ENCODE measurements at regions not wholly inside any gene's neighbourhood (a gene's known extent, or its start where the extent isn't known, plus 50 kb on each side); places are given as distances from the start of the nearest gene placed in this dataset.

DNA sequence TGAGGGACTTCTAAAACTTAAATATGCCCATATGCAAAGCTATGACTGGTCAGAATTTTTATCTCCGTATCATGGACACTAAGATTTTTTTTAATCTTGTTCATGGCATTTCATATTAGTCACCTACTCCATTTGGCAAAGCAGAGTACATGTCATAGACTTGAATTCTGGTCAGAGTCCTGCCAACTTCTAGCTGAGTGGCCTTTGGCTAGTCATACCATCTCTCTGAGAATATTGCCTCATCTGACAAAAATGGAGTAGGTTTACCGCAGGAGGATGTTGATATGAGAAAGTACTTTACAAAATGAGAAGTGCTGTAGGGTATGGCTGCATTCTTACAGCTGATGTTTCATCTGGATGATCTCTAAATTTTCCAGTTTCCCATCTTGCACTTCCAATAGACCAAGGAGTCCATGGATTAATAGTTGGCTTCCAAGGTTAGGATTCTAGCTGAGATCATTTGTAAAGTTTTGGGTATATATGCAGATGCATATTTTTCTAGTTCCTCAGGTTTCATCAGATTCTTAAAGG is 150.8 kb upstream of the NR3C1 start (continued):
- TF ChIP-seq CHD7 (IDR thresholded peaks at IDR 0.05; ENCODE audit: insufficient replicate concordance, low read length) (no peak), JUN (IDR thresholded peaks at IDR 0.05; ENCODE audit: low read depth, low read length) (no peak), TAF1 (IDR thresholded peaks at IDR 0.05; ENCODE audit: low read depth, low read length) (no peak), POLR2A (IDR thresholded peaks at IDR 0.05; ENCODE audit: control extremely low read depth in 1 of 2, low read depth in 2 of 2, low read length in 2 of 2) (no peak), KDM4A (IDR thresholded peaks at IDR 0.05; ENCODE audit: low read depth, low read length, severe bottlenecking) (no peak), CBX8 (IDR thresholded peaks at IDR 0.05; ENCODE audit: borderline replicate concordance, low read depth, low read length) (no peak), RNF2 (IDR thresholded peaks at IDR 0.05; ENCODE audit: borderline replicate concordance, low read depth, low read length, missing control alignments, poor library complexity, severe bottlenecking) (no peak), SP1 (IDR thresholded peaks at IDR 0.05; ENCODE audit: low read depth, low read length) (no peak)
- TF ChIP-seq, protein P1, sequence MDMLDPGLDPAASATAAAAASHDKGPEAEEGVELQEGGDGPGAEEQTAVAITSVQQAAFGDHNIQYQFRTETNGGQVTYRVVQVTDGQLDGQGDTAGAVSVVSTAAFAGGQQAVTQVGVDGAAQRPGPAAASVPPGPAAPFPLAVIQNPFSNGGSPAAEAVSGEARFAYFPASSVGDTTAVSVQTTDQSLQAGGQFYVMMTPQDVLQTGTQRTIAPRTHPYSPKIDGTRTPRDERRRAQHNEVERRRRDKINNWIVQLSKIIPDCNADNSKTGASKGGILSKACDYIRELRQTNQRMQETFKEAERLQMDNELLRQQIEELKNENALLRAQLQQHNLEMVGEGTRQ (IDR thresholded peaks at IDR 0.05; ENCODE audit: low read length), result no peak
